ENCODE measurements at regions not wholly inside any gene's neighbourhood (a gene's known extent, or its start where the extent isn't known, plus 50 kb on each side); places are given as distances from the start of the nearest gene placed in this dataset.

DNA sequence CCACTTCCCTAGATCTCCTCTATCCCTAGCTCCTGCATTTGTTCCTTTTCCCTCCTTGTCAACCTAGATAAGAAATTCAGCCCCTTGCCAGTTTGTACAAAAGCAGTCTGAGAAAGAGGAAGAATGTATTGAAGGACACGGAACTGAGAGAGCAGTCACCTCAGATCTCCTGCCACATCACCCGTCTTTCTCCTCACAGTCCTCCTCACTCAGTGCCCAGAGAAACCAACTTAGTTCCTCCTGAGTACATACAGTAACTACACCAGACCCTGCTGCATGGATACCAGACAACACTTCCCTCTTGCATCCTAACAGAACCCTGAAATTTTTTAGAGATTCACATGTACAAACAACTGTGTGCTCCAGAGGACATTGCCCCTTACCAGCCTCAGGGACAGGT lies 563.6 kb upstream of the ADAMTS9 start:
- TF ChIP-seq TARDBP (IDR thresholded peaks at IDR 0.05) (no peak), SP1 (IDR thresholded peaks at IDR 0.05) (no peak)

All from HEK293T (cell line).